IMR-90 (cell line): ENCODE measurements at regions not wholly inside any gene's neighbourhood (a gene's known extent, or its start where the extent isn't known, plus 50 kb on each side); places are given as distances from the start of the nearest gene placed in this dataset.

ENCODE experiments used
- ATAC-seq: fragments of 200-7000 bp; cut with Tn5 transposase; 2 replicates; pipeline ENCODE4 v1.9.1; 2020; ENCODE audit warnings: low read depth, mild to moderate bottlenecking, moderate library complexity
- BruUV-seq: library from RNA; stranded (reverse); fragments of 400-500 nt; replicated peaks from 2 replicates; lab custom pipeline; 2021; lab: Mats Ljungman, UMichigan
- CTCF ChIA-PET: fragments of 300-600 bp; formaldehyde crosslinking; extraction: SDS; loops from one replicate; lab custom pipeline; 2021; ENCODE audit warnings: antibody characterized with exemption; lab: Yijun Ruan, JAX
- POLR2A ChIA-PET: fragments of 300-600 bp; sonication (Branson Sonifier 250); formaldehyde crosslinking; loops from one replicate; lab custom pipeline; 2022; ENCODE audit warnings: antibody characterized with exemption; ENCODE audit not compliant: unreplicated experiment; lab: Charles Lee
- DNase-seq: peaks from one replicate; pipeline ENCODE4 v3.0.0; 2013
- H2AFZ ChIP-seq: replicated peaks from 2 replicates; pipeline ENCODE3; 2013; ENCODE audit warnings: low read length, mild to moderate bottlenecking; ENCODE audit not compliant: poor library complexity
- H2AK5ac ChIP-seq: 2 replicates; pipeline ENCODE4 v1.6.1; 2013; ENCODE audit warnings: low read depth, low read length, inconsistent platforms
- H2AK9ac ChIP-seq: replicated peaks from 2 replicates; pipeline ENCODE3; 2013; ENCODE audit warnings: mild to moderate bottlenecking, low read depth, low read length, moderate library complexity; ENCODE audit not compliant: poor library complexity
- H2BK120ac ChIP-seq: 2 replicates; pipeline ENCODE4 v1.6.1; 2013; ENCODE audit warnings: low read depth, low read length, inconsistent platforms
- H2BK15ac ChIP-seq: 3 replicates; pipeline ENCODE4 v1.6.1; 2013; ENCODE audit warnings: low read depth, low read length, inconsistent platforms
- H2BK20ac ChIP-seq: 2 replicates; pipeline ENCODE4 v1.6.1; 2013; ENCODE audit warnings: low read depth, mild to moderate bottlenecking, inconsistent platforms, low read length, moderate library complexity
- H2BK5ac ChIP-seq: 2 replicates; pipeline ENCODE4 v1.6.1; 2013; ENCODE audit warnings: mild to moderate bottlenecking, low read depth, low read length, inconsistent platforms; ENCODE audit not compliant: poor library complexity, severe bottlenecking
- H3K14ac ChIP-seq: replicated peaks from 2 replicates; pipeline ENCODE4 v1.6.1; 2013; ENCODE audit warnings: low read depth, low read length, inconsistent platforms
- H3K18ac ChIP-seq: 2 replicates; pipeline ENCODE4 v1.6.1; 2013; ENCODE audit warnings: low read depth, low read length, control low read depth
- H3K23ac ChIP-seq: 2 replicates; pipeline ENCODE4 v1.6.1; 2013; ENCODE audit warnings: low read depth, low read length, inconsistent platforms
- H3K27ac ChIP-seq: 2 replicates; pipeline ENCODE4 v1.5.1; 2013; ENCODE audit warnings: mild to moderate bottlenecking, control low read depth, low read length; ENCODE audit not compliant: insufficient read depth
- H3K27me3 ChIP-seq: 2 replicates; pipeline ENCODE4 v1.6.1; 2013; ENCODE audit warnings: low read length; ENCODE audit not compliant: control insufficient read depth, insufficient read depth
- H3K36me3 ChIP-seq: 2 replicates; pipeline ENCODE4 v1.6.1; 2013; ENCODE audit warnings: low read length, mixed read lengths; ENCODE audit not compliant: control insufficient read depth, insufficient read depth
- H3K4ac ChIP-seq: 2 replicates; pipeline ENCODE4 v1.6.1; 2013; ENCODE audit warnings: low read depth, low read length, inconsistent platforms
- H3K4me1 ChIP-seq: 2 replicates; pipeline ENCODE4 v1.6.1; 2013; ENCODE audit warnings: low read length, mixed read lengths; ENCODE audit not compliant: control insufficient read depth, insufficient read depth
- H3K4me2 ChIP-seq: 2 replicates; pipeline ENCODE4 v1.6.1; 2013; ENCODE audit warnings: low read depth, mild to moderate bottlenecking, control low read depth, low read length, moderate library complexity
- H3K4me3 ChIP-seq: 2 replicates; pipeline ENCODE4 v1.5.1; 2013; ENCODE audit warnings: low read depth, mild to moderate bottlenecking, control low read depth, low read length, moderate library complexity; ENCODE audit not compliant: insufficient read depth
- H3K56ac ChIP-seq: 2 replicates; pipeline ENCODE4 v1.6.1; 2013; ENCODE audit warnings: low read length, inconsistent platforms; ENCODE audit not compliant: insufficient read depth; ENCODE audit errors: extremely low read depth
- H3K79me1 ChIP-seq, 2 experiments: 2 replicates each; pipeline ENCODE4 v1.6.1; 2013; ENCODE audit warnings: low read length in 2 of 2, inconsistent platforms in 1 of 2, low read depth in 1 of 2
- H3K9ac ChIP-seq: 2 replicates; pipeline ENCODE4 v1.6.1; 2013; ENCODE audit warnings: low read depth, low read length, control low read depth
- H3K9me1 ChIP-seq: 2 replicates; pipeline ENCODE4 v1.6.1; 2013; ENCODE audit warnings: low read length, inconsistent platforms; ENCODE audit not compliant: insufficient read depth
- H3K9me3 ChIP-seq: 2 replicates; pipeline ENCODE4 v1.6.1; 2013; ENCODE audit warnings: low read length; ENCODE audit not compliant: control insufficient read depth, insufficient read depth
- H4K20me1 ChIP-seq: 2 replicates; pipeline ENCODE4 v1.6.1; 2013; ENCODE audit warnings: low read length, inconsistent platforms; ENCODE audit not compliant: insufficient read depth
- H4K5ac ChIP-seq: 2 replicates; pipeline ENCODE4 v1.6.1; 2013; ENCODE audit warnings: mild to moderate bottlenecking, low read depth, low read length, control low read depth
- H4K8ac ChIP-seq, 2 experiments: 2 replicates each; pipeline ENCODE4 v1.6.1; 2013; ENCODE audit warnings: low read depth in 2 of 2, low read length in 2 of 2, control low read depth in 1 of 2, inconsistent platforms in 1 of 2
- H4K91ac ChIP-seq: 2 replicates; pipeline ENCODE4 v1.6.1; 2013; ENCODE audit warnings: low read depth, low read length, inconsistent platforms; ENCODE audit not compliant: insufficient read depth
- BHLHE40 ChIP-seq: fragments of 150-350 bp; IDR thresholded peaks from 2 replicates; pipeline ENCODE4 v1.6.1; 2016; ENCODE audit warnings: mild to moderate bottlenecking, low read depth, low read length
- FOS ChIP-seq: fragments of 150-350 bp; IDR thresholded peaks from 2 replicates; pipeline ENCODE4 v1.6.1; 2016; ENCODE audit warnings: low read depth, low read length
- MAFK ChIP-seq: IDR thresholded peaks from 2 replicates; pipeline ENCODE4 v1.6.1; 2012; ENCODE audit warnings: low read depth, low read length, improper control_type of control experiment
- MAZ ChIP-seq: IDR thresholded peaks from 2 replicates; pipeline ENCODE4 v1.6.1; 2012; ENCODE audit warnings: low read depth, mild to moderate bottlenecking, low read length, improper control_type of control experiment, moderate library complexity, borderline replicate concordance
- NFE2L2 ChIP-seq: fragments of 150-350 bp; IDR thresholded peaks from 2 replicates; pipeline ENCODE4 v1.6.1; 2016; ENCODE audit warnings: low read depth, mild to moderate bottlenecking, low read length
- RCOR1 ChIP-seq: IDR thresholded peaks from 2 replicates; pipeline ENCODE4 v1.6.1; 2012; ENCODE audit warnings: mild to moderate bottlenecking, low read length, improper control_type of control experiment; ENCODE audit not compliant: insufficient replicate concordance
- SMC3 ChIP-seq: fragments of 150-350 bp; IDR thresholded peaks from 2 replicates; pipeline ENCODE4 v1.6.1; 2016; ENCODE audit warnings: low read depth, mild to moderate bottlenecking, antibody characterized with exemption, low read length, moderate library complexity
- WGBS, 2 experiments: methylation state at CpG; one replicate each; pipeline versions ENCODE4 v1.1.5 to v1.1.7; 2013; ENCODE audit warnings: missing lambda C conversion rate in 2 of 2; ENCODE audit not compliant: insufficient read length in 1 of 2; ENCODE audit errors: extremely low coverage in 2 of 2; 5-methylcytosine and 5-hydroxymethylcytosine counted together
- dilution Hi-C: fragments of 300-500 bp; cut with HindIII; formaldehyde crosslinking; loops from one replicate; pipeline ENCODE4 v1.14.3; 2018; ENCODE audit warnings: low sequenced_read_pairs; ENCODE audit not compliant: unreplicated experiment
- in situ Hi-C: fragments of 300-500 bp; cut with MboI; formaldehyde crosslinking; loops from 3 replicates; pipeline ENCODE4 v1.14.3; 2019; ENCODE audit warnings: low sequenced_read_pairs, inconsistent platforms, mixed read lengths
- intact Hi-C: fragments of 100-400 bp; cut with micrococcal nuclease; formaldehyde crosslinking; loops from 2 replicates; pipeline ENCODE4 v1.10.0; 2022

- peak overlapping the region; percentile 87 for H2BK5ac ChIP-seq
- H2BK15ac ChIP-seq, result no peak overlapping the region
- no peak overlapping the region for H2AFZ ChIP-seq
- BruUV-seq, result no TSS peak
- ChIA-PET POLR2A (interaction anchor here (0.6 kb wide), 2 partner anchors 8 to 356 kb away, joined by 5 to 15 read pairs; no protein-coding TSS in a partner anchor), CTCF (interaction anchor here (0.6 to 0.7 kb wide), 2 partner anchors 44 to 680 kb away, joined by 3 read pairs; no protein-coding TSS in a partner anchor)
- 0 out of 2 replicates have a peak overlapping the region, but pooled peaks have one; percentile 71 for H3K14ac ChIP-seq
- H4K91ac ChIP-seq, result no peak overlapping the region
- H3K4me1 ChIP-seq, result peaks cover 8% of the 10 kb centered on the region
- ATAC-seq, result peak; percentile 80
- peak overlapping the region; percentile 29; the same call in 1 of the 2 replicates for H3K4me2 ChIP-seq
- H4K8ac ChIP-seq, result 0 out of 4 replicates have a peak overlapping the region, but pooled peaks of 1 of the 2 experiments have one; percentile 26
- H2AK5ac ChIP-seq, result no peak overlapping the region
- H2AK9ac ChIP-seq, result no peak overlapping the region
- H3K4ac ChIP-seq, result no peak overlapping the region; the same call in 1 of the 2 replicates
- dilution Hi-C loops (no loop called here), intact Hi-C loops (no loop called here), in situ Hi-C loops (no loop called here)
- H4K20me1 ChIP-seq, result no peaks in the 10 kb centered on the region
- peak overlapping the region; percentile 82 for H2BK120ac ChIP-seq
- H4K5ac ChIP-seq, result peak overlapping the region; percentile 30
- H2BK20ac ChIP-seq, result peak overlapping the region; percentile 73; the same call in 1 of the 2 replicates
- no peaks in the 10 kb centered on the region for H3K36me3 ChIP-seq
- H3K9me1 ChIP-seq, result no peaks in the 10 kb centered on the region; the same call in 1 of the 2 replicates
- TF ChIP-seq RCOR1, result no peak
- no peak for TF ChIP-seq SMC3
- TF ChIP-seq MAZ, result no peak
- no peak for TF ChIP-seq NFE2L2
- TF ChIP-seq FOS, result 0 out of 2 replicates have a peak, but pooled peaks have one; percentile 17
- TF ChIP-seq BHLHE40, result no peak
- no peak for TF ChIP-seq MAFK
- H3K18ac ChIP-seq, result peak overlapping the region; percentile 69
- no peaks in the 10 kb centered on the region for H3K79me1 ChIP-seq
- no peak overlapping the region; the same call in 1 of the 2 replicates for H3K27ac ChIP-seq
- H3K56ac ChIP-seq, result no peak overlapping the region; the same call in 1 of the 2 replicates
- no peak overlapping the region for H3K4me3 ChIP-seq
- H3K27me3 ChIP-seq, result no peaks in the 10 kb centered on the region
- peak; percentile 73 for DNase-seq
- no peak overlapping the region; the same call in 1 of the 2 replicates for H3K23ac ChIP-seq
- no peak overlapping the region for H3K9ac ChIP-seq
- WGBS, 2 experiments, result no CpG with 5 or more reads among the region's 1 CpG
- H3K9me3 ChIP-seq, result no peaks in the 10 kb centered on the region
These were observed 174.9 kb upstream of the FAR2 start for GRCh38 chr12:28974166-28974565.
